HG03095 (cell line): ENCODE measurements at regions not wholly inside any gene's neighbourhood (a gene's known extent, or its start where the extent isn't known, plus 50 kb on each side); places are given as distances from the start of the nearest gene placed in this dataset.

Experiments
- ATAC-seq: cut with Tn5 transposase; IDR thresholded peaks from one replicate; pipeline ENCODE4 v1.9.1; 2021; ENCODE audit warnings: moderate library complexity; ENCODE audit not compliant: unreplicated experiment

GRCh38 chr20:56797023-56797422 lies 167.9 kb downstream of the TFAP2C start:
- ATAC-seq = no peak

- ATAC-seq = no peak
Measured at GRCh38 chr20:56798634-56799033, 169.5 kb downstream of the TFAP2C start.

GRCh38 chr20:56799187-56799586 lies 170.1 kb downstream of the TFAP2C start:
- no peak for ATAC-seq

GRCh38 chr20:56800088-56800487 lies 171.0 kb downstream of the TFAP2C start:
- ATAC-seq = no peak

GRCh38 chr20:56801971-56802755 lies 173.1 kb downstream of the TFAP2C start:
- ATAC-seq = no peak

- no peak for ATAC-seq
Measured at GRCh38 chr20:56802805-56803204, 173.7 kb downstream of the TFAP2C start.

GRCh38 chr20:56805313-56805712 lies 176.2 kb downstream of the TFAP2C start:
- ATAC-seq = no peak

- no peak for ATAC-seq
Measured at GRCh38 chr20:56805966-56806365, 176.9 kb downstream of the TFAP2C start.

GRCh38 chr20:56806952-56807517 lies 177.9 kb downstream of the TFAP2C start:
- no peak for ATAC-seq

GRCh38 chr20:56808117-56808725 lies 179.1 kb downstream of the TFAP2C start:
- ATAC-seq = no peak

GRCh38 chr20:56808732-56809131 lies 179.6 kb downstream of the TFAP2C start:
- ATAC-seq = no peak

GRCh38 chr20:56809668-56810067 lies 180.6 kb downstream of the TFAP2C start:
- ATAC-seq = no peak

- no peak for ATAC-seq
Measured at GRCh38 chr20:56810141-56810540, 181.0 kb downstream of the TFAP2C start.

- no peak for ATAC-seq
Measured at GRCh38 chr20:56815796-56816195, 186.7 kb downstream of the TFAP2C start.

- ATAC-seq = no peak
Measured at GRCh38 chr20:56816349-56816748, 187.2 kb downstream of the TFAP2C start.

GRCh38 chr20:56817780-56818675 lies 188.9 kb downstream of the TFAP2C start:
- ATAC-seq = no peak

- ATAC-seq = no peak
Measured at GRCh38 chr20:56820984-56821383, 191.9 kb downstream of the TFAP2C start.

- ATAC-seq = no peak
Measured at GRCh38 chr20:56826306-56826704, 197.2 kb downstream of the TFAP2C start.

GRCh38 chr20:56826705-56827665 lies 197.9 kb downstream of the TFAP2C start:
- no peak for ATAC-seq

- ATAC-seq = no peak
Measured at GRCh38 chr20:56827763-56828162, 198.7 kb downstream of the TFAP2C start.
